Inferior parietal cortex (tissue), 1 donor: ENCODE measurements at regions not wholly inside any gene's neighbourhood (a gene's known extent, or its start where the extent isn't known, plus 50 kb on each side); places are given as distances from the start of the nearest gene placed in this dataset.
A peak's percentile ranks its signal among the peaks of the same experiment; 100 is the strongest.

Experiments used
- DNase-seq: peaks from one replicate; pipeline ENCODE4 v3.0.0-alpha.2; 2016; ENCODE audit errors: extremely low spot score

DNA sequence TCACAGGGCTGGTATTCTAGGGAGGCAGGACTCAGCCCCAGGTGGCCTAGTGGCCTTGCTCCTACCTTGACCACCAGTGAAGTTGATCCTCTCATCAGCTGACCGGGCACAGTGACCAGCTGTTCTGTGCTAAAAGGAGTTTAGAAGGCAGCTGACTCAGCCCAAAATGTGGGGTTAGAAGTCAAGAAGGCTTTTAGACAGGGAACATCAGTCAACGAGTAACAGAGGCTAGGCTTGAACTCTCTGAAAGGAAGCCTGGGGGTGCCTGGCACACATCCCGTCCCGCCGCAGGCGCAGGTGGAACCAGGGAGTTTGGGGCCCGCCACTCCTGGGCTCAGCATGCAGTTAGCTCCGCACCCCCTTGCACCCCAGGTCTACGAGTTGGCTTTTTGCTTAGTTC lies 114.9 kb upstream of the SLC45A1 start:
- no peak for DNase-seq

DNA sequence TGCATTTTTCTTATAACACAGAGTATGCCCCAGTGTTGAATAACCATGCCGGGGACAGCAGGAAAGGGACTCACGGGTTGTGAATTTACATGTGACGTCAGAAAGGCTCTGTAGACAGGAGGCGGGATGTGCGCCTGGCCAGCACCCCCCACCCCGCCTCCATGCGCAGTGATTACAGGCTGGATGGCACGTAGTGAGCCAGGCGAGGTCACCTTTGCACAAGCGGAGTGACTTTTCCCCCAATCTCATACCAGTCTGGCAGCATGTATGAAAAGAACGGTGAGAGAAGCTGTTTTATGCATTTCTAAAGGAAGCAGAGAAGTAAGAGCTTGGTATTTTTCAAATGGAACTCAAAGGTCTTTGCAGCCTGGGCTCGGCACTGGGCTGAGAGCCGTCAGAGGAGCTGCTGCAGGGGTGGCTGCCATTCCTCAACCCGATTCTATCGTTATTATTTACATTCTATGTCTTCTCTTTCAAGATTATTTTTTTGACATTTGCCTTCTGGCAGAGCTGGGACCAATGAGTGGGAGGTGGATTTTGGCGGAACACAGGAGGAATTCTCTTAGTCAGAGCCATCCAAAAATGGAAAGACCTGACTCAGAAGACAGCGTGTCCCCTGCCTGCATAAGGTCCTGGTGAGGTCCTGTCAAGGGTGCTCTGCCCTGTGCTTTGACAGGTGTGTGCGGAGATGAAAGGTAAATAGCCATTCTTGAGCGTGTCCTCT lies 115.6 kb upstream of the SLC45A1 start:
- DNase-seq: peak; percentile 40

DNA sequence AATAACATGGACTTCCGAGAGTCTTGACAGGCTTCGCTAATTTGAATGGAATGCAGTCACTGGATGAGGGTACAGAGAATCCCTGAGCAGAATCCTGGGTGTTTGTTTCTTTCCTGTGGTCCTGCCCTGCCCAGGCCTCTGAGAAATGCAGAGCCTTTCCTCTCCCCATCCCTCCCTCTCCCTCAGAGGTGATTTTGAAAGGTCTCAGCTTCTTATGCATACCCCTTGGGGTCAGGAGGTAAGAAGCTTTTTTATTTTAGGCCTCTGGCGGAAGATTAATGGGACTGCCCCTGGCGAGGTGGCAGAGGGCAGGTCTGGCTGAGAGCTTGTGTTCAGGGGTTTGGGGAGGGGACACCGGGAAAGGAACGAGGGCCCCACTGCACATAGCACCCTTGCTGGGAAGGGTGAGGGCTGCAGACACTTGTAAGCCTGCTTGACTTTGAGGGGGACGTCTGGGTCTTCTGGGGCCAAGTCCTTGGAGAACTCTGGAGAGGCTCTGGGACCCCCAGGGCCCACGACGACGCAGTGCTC lies 116.5 kb upstream of the SLC45A1 start:
- DNase-seq: no peak

DNA sequence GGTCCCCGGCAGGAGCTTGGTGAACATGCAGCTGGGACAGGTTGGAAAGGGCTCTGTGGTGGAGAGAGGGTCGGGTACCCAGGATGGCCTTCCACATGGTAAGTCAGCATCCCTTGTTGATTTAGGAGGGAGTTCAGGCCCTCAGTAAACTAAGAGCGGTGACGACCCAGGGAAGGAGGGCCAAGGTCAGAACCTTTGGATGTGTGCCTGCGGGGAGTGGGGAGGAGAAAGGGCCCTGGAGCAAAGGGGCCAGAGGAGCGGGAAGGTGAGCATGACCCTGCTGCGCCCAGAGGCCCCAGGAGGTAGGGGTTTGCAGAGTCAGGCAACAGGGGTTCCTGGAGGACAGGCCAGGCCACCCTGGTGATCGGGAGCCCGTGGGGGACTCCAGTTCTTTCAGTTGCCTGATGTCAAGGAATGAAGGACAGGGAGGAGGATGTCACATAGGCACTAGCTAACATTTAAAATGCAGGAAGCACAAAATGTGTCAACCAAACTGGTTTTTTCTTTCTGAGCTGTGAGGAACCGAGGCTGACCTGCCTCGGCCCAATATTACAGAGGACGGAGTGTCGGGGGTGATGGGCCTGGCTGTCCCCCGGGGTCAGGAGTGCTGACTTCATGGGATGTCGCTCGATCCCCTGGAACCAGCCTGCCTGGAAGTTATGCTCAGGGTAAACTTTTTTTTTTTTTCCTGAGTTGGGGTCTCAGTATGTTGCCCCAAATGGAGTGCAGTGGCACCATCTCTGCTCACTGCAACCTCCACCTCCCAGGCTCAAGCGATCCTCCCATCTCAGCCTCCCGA lies 117.4 kb upstream of the SLC45A1 start:
- no peak for DNase-seq

DNA sequence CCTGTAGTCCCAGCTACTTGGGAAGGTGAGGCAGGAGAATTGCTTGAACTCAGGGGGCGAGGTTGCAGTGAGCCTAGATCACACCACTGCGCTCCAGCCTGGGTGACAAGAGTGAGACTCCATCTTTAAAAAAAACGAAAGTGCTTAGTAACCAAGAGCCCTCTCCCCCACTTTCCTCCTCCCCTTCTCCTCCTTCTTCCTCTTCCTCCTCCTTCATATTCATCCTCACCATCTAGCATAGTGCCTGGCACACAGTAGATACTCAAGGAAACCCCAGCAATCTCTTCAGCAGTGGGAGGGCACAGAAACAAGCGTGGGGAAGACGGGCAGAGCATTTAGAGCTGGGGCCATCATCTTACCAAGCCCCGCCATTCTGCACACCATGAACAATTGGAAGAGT lies 119.4 kb upstream of the SLC45A1 start:
- no peak for DNase-seq

DNA sequence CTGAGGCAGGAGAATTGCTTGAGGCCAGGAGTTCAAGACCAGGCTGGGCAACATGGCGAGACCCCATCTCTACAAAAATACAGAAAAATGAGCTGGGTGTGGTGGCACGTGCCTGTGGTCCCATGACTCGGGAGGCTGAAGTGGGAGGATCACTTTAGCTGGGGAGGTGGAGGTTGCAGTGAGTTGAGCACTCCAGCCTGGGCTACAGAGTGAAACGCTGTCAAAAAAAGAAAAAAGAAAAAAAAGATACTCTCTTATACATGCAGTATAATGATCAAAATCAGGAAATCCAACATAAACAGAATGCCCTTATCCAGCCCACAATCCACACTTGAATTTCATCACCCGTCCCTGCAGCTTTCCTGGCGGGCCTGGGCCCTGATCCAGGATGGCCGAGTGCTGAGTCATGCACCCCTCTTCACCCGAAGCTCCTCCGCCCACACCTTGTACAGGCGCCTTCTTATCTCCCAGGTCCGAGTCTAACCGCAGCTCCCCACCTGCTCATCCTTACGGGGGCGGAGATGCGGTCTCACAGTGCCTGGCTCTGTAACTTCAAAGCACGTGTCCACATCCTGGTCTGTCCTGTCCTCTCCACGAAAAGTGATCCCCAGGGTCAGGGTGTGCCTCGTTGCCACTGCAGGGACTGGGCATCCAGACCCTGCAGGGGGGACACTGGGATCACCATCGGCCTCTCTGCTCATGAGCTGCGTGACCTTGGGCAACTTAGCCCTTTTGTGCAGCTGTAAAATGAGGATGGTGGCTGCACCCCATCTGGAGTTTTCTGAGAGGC lies 120.2 kb upstream of the SLC45A1 start:
- DNase-seq: peak; percentile 40

DNA sequence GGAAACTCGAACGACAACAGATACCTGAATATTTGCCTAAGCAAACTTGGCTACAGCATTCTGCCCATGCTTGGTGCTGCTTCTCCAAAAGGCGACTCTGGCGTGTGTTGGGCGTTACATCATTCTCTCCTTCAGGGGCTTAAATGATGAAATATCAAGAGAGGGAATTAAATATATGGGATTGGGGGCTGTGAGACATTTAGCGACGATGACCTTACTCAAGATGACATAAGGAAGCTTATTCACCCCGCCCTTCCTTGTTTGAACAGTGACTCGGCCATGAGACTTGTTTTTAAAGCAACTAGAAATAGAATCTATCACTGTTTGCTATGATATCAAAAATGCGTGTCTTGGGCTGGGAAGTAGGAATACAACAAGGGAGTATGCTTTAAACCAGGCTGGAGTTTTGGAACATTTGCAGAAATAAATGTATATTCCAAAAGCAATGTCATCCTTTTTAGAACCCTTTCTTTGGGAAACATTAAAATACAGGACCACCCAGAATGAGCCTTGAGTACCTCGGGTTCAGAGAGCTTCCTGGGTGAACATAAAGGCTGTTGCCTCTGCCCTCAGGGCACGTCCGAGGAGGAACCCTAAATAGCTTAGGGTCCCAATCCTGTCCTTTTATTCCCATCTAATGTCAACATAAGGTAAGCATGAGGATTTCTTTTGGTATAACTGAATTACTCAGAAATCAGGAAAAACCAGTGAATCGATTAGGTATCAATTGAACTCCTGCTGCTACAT lies 123.3 kb upstream of the SLC45A1 start:
- no peak for DNase-seq

DNA sequence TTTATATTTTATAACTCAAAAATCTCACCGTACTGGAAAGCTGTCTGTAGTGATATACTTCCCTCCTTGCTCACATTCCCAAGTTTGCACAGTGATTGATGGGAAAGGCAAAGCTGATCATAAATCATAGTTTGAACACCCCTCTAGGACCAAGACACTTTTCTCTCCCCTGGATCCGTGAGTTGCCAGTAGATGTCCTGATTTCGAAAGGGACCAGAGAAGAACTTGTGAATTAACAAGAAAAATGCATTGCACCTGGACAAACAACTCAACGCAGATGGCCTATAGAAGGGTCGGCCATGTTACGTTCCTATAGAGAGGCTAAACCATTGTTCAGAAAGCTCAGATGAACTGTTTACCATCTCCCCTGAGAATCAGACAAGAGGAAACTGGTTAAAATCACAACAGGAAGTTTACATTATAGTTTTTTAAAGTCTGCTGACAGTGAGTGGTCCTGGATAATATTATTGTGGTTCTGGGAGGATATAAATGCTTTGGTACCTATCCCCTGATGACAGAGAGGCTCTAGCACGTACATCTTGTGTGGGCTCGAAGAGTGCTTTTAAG lies 124.0 kb upstream of the SLC45A1 start:
- no peak for DNase-seq

DNA sequence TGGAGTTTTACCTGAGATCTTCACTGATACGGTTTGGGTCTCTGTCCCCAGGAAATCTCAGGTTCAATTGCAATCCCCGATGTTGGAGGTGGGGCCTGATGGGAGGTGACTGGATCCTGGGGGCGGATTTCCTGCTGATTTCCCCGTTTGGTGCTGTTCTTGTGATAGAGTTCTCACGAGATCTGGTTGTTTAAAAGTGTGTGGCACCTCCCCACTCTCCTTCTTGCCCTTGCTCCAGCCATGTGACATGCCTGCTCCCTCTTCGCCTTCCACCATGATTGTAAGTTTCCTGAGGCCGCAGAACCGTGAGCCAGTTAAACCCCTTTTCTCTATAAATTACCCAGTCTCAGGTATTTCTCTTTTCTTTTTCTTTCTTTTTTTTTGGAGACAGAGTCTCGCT lies 126.4 kb upstream of the SLC45A1 start:
- no peak for DNase-seq

DNA sequence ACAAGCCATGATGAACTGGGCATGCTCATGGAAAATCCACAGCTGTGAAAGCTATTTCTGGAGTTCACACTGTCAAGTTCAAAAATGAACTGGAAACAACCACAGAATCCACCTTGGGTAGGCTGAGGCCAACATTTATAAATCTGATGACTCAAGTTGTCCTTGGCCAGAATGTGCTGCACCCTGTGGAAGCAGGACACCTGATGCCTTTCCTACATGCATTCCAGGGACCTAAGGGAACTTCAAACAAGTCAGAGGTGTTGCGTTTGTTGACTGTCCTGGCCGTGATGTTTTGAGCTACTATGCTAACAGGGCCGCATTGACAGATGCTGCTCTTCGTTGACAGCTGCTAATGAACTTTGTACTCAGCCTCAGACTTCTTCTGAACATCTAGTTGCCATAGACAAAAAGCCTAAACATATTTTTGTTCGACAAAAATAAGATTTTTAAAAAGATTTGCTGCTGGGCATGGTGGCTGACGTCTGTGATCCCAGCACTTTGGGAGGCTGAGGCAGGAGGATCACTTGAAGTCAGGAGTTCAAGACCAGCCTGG lies 127.9 kb upstream of the SLC45A1 start:
- DNase-seq: no peak

DNA sequence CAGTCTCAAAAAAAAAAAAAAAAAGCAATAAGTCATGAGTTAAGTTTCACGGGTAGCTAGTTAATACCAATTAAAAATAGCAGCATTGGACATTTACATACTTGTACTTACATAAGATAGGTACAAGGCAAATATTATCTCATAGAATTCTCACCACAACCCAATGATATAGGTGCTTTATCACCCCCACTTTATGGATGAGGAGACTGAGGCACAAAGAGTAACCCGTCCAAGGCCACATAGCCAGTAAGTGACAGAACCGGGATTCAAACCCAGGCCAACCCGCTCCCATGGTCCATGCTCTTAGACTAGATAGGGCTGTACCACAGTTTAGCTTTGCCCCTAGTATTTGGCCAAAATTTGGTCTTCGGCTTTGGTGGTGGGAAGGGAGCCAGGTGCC lies 132.5 kb upstream of the SLC45A1 start:
- DNase-seq: no peak

DNA sequence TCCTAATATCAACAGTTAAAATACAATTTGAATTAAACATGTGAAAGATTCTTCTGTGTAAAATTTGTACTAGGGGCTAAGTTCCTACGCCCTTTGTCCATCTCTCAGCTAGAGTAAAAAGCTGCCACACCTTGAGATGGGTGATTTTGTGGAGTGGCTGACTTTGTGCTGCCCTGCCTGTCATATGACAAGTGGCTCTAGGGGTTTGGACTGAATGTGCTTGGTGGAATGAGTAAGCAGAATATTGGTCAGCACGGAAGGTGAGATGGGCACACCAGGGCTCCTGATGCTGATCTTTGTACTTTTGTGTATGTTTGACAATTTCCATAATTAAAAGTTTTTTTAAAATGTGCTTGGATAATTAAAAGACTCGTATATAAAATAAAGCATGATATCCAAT lies 133.6 kb upstream of the SLC45A1 start:
- no peak for DNase-seq

DNA sequence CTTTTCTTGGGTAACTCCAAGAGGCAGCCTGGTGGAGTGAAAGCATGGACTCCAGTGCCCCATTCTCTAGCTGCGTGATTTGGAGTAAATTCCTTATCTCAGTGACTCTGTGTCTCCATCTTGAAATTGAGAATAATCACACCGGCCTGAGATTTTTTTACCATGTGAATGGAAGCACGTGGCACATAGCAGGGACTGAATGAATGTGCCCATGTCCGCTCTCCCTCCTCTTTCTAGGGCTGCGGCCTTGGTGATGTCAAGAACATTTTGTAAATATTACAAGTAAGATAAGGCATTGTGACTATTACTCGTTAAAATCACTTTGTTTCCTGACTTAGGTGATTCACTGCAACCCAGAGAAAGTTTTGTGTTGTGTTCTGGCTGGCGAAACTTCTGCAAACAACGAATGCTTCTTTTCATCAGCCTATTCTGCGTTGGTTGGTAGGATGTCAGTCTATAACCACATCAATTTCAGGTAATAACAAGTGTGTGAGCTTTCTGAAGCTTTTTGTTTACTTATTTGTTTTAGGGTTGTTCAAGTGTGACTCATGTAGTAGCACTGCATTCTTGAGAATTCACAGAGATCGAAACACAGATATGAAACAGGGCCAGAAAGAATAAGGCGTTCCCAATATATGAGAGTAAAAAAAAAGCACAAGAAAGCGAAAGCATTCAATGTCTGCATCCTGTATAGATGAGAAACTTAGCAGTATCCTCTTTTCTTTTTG lies 135.7 kb upstream of the SLC45A1 start:
- DNase-seq: no peak

DNA sequence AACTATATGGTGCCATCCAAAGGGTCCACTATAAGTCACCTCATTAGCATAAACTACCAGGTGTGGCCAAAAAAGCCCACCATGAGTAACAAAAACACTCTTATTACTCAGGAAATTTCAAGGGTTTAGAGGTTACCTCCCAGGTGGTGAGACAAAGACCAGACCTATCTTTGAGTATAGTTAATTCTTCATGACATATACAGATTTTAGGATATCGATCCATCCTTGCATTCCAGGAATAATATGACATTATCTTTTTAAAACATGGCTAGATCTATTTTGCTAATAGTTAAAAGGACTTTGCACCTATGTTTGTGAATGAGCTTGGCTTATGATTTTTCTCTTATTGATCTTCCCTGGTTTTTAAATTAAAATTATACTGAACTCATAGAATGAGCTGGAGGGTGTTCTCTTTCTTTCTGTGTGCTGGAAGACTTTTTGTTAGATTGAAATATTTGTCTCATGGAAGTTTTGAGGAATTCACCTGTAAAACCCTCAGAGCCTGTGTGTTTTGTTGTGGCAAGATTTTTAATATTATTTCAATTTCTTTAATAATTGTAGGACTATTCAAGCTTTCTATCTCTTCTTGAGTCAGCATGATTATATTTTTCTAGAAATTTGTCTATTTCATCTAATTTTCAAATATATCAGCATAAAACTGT lies 138.7 kb upstream of the SLC45A1 start:
- no peak for DNase-seq

DNA sequence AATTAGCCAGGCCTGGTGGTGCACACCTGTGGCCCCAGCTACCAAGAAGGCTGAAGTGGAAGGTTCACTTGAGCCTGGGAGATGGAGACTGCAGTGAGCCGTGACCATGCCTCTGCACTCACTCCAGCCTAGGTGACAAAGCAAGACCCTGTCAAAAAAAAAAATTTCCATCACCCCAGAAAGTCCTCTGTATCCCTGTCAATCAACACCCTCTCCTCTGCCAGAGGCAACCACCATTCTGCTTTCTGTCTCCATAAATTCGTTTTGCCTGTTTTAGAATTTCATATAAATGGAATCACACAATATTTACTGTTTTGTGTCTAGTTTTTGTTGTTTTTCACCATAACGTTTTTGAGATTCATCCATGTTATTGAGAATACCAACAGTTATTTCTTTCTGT lies 141.6 kb upstream of the SLC45A1 start:
- DNase-seq: no peak

DNA sequence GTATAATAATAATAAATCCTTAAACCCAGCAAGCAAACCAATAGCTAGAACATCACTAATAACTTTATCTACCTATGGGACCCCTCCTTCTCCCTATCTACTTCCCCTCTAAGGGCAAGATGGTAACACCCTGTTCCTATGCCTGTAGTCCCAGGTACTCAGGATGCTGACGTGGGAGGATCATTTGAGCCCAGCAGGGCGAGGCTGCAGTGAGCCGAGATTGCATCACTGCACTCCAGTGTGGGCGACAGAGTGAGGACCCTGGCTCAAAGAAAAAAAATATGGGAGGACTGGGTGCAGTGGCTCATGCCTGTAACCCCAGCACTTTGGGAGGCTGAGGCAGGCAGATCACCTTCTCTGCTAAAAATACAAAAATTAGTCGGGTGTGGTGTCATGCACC lies 143.1 kb upstream of the SLC45A1 start:
- DNase-seq: no peak

DNA sequence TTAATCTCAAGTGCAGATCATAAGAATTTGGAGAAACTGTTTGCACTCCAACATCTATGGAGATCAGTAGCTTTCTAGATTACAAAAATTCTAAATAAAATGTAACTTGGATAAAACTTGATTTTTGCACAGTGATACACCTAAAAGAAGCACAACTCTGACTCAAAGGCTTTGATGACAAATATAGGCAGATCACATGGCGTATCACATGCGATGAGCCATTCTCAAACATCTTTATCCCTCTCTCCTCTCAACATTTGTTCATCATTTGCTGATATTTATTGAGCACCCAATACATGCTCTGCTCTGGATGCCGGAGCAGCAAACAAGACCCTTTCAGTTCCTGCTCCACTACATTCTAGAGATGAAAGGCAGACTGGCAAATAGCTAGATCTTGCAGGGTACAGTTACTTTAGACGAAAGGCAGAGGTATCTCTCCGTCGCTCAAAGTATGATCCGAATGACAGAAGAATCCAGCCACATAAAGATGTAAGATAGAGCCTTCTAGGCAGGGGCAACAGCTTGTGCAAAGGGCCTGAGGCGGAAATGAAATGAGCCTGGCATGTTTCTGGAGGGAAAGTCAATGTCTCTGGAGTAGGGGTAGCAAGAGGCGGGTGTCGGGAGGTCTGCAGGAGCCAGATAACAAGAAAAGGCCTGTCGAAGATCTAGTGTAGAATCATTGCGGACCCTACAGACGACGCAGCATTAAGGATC lies 145.8 kb upstream of the ERRFI1 start:
- DNase-seq: no peak

DNA sequence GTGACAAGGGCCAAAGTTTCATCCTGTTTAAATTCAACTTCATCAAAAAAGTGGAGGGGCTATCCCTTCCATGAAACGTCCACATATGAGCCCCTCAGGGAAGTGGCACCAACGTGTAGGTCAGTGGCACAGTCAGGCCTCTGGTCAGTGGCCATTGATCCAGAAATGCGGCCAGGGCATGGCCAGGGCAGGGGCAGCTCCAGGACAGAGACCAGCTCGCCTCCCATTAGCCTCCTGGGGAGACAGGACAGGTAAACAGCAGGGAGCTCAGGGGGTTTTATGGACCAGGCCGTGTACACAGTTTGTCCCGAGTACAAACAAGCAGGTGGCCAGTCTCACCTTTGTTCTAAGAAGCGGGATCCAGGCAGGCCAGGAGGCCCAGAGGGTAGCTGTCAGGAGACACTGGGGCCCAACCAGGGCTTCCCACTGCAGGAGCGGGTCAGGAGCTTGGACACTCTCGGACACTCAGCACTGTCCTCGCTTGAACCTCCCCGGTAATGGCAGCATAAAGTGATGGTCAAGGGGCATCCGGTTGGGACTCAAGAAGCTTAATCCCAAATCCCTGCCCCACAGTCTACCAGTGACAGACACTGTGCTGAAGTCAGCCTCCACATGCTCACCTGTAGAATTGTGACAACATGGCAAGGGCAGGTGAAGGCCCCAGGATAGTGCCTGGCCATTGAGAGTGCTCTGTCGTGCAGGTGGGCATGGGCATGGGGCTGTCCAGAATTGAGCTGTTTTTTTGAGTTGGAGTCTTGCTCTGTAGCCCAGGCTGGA lies 144.1 kb upstream of the ERRFI1 start:
- DNase-seq: no peak
